K562 (cell line): ENCODE measurements at regions not wholly inside any gene's neighbourhood (a gene's known extent, or its start where the extent isn't known, plus 50 kb on each side); places are given as distances from the start of the nearest gene placed in this dataset.

Experiments
- ATAC-seq: fragments of 200-7000 bp; cut with Tn5 transposase; 3 replicates; pipeline ENCODE4 v1.9.1; 2020; ENCODE audit warnings: moderate library complexity
- BruUV-seq: library from RNA; stranded (reverse); fragments of 400-500 nt; replicated peaks from 2 replicates; lab custom pipeline; 2021; lab: Mats Ljungman, UMichigan
- CTCF ChIA-PET: fragments of 300-600 bp; formaldehyde crosslinking; extraction: SDS; loops from one replicate; lab custom pipeline; 2021; ENCODE audit warnings: low intra/inter-chr PET ratio; lab: Yijun Ruan, JAX
- POLR2A ChIA-PET: fragments of 300-600, 350-650 bp; sonication (Branson Sonifier 250); formaldehyde crosslinking; extraction: SDS; loops from one replicate; lab custom pipeline; 2021; ENCODE audit warnings: antibody characterized with exemption, inconsistent platforms; lab: Yijun Ruan, JAX
- DNase-seq, 4 experiments: peaks; one replicate each; pipeline versions ENCODE4 v3.0.0 to v3.0.0-alpha.2; 2011 to 2018; ENCODE audit warnings: low spot score in 3 of 4, mixed read lengths in 3 of 4; ENCODE audit errors: extremely low read depth in 1 of 4
- FAIRE-seq: peaks from 2 replicates; lab custom pipeline; 2011; peaks lifted over from hg19 to GRCh38; lab: Jason Lieb, UNC
- H2AFZ ChIP-seq: 2 replicates; pipeline ENCODE4 v1.6.0; 2011; ENCODE audit warnings: low read depth, low read length, control low read depth, inconsistent platforms
- H3K27ac ChIP-seq: fragments of 200-600 bp; 3 replicates; pipeline ENCODE4 v1.8.0; 2011; ENCODE audit warnings: low read depth, mild to moderate bottlenecking, control low read depth, inconsistent platforms, low read length, moderate library complexity, mixed read lengths; ENCODE audit errors: extremely low read depth
- H3K27me3 ChIP-seq, 2 experiments: fragments of 300-600 bp in 1 of 2; 2 replicates in 1 of 2; 3 replicates in 1 of 2; pipeline versions ENCODE4 v1.6.0 to v1.8.0; 2011; ENCODE audit warnings: inconsistent platforms in 2 of 2, low read length in 2 of 2, mild to moderate bottlenecking in 1 of 2, mixed read lengths in 1 of 2, moderate library complexity in 1 of 2; ENCODE audit not compliant: control insufficient read depth in 2 of 2, insufficient read depth in 2 of 2
- H3K36me3 ChIP-seq: fragments of 300-600 bp; 3 replicates; pipeline ENCODE4 v1.8.0; 2011; ENCODE audit warnings: mild to moderate bottlenecking, low read length, inconsistent platforms; ENCODE audit not compliant: control insufficient read depth, insufficient read depth
- H3K4me1 ChIP-seq, 2 experiments: fragments of 200-600 bp in 1 of 2; replicated peaks in 1 of 2; 2 replicates in 1 of 2; 3 replicates in 1 of 2; pipeline versions ENCODE4 v1.5.1 to v1.8.0; 2011; ENCODE audit warnings: inconsistent platforms in 2 of 2, low read length in 2 of 2, mild to moderate bottlenecking in 1 of 2, mixed read lengths in 1 of 2, moderate library complexity in 1 of 2; ENCODE audit not compliant: control insufficient read depth in 2 of 2, insufficient read depth in 2 of 2
- H3K4me2 ChIP-seq: 2 replicates; pipeline ENCODE4 v1.6.1; 2011; ENCODE audit warnings: low read length, control low read depth, inconsistent platforms, mixed read lengths; ENCODE audit not compliant: insufficient read depth
- H3K4me3 ChIP-seq: fragments of 200-600 bp; sonication (generic), shearing (Covaris generic); 2 replicates; pipeline ENCODE4 v1.5.1; 2016; ENCODE audit warnings: control low read depth, inconsistent platforms
- H3K79me2 ChIP-seq: fragments of 200-600 bp; 3 replicates; pipeline ENCODE4 v1.8.0; 2011; ENCODE audit warnings: low read length, inconsistent platforms; ENCODE audit not compliant: control insufficient read depth, insufficient read depth
- H3K9ac ChIP-seq, 2 experiments: 2 replicates each; pipeline versions ENCODE4 v1.6.0 to v1.6.1; 2011; ENCODE audit warnings: low read depth in 2 of 2, low read length in 2 of 2, control low read depth in 1 of 2, inconsistent platforms in 1 of 2, mild to moderate bottlenecking in 1 of 2, mixed read lengths in 1 of 2; ENCODE audit not compliant: insufficient read depth in 1 of 2
- H3K9me1 ChIP-seq: one replicate; pipeline ENCODE4 v1.6.0; 2011; ENCODE audit warnings: inconsistent platforms, mild to moderate bottlenecking, low read length, moderate library complexity; ENCODE audit not compliant: control insufficient read depth, insufficient read depth
- H3K9me3 ChIP-seq: replicated peaks from 2 replicates; pipeline ENCODE4 v1.5.1; 2011; ENCODE audit warnings: low read depth, low read length, inconsistent platforms; ENCODE audit not compliant: control insufficient read depth, insufficient read depth
- H4K20me1 ChIP-seq: replicated peaks from 2 replicates; pipeline ENCODE4 v1.6.1; 2011; ENCODE audit warnings: low read length, inconsistent platforms, mixed read lengths; ENCODE audit not compliant: control insufficient read depth, insufficient read depth
- CCAR2 ChIP-seq: fragments of 200-400 bp; formaldehyde crosslinking; IDR thresholded peaks from 2 replicates; pipeline ENCODE4 v1.6.1; 2017; ENCODE audit warnings: mild to moderate bottlenecking, low read depth, low read length
- HLTF ChIP-seq: fragments of 450-650 bp; IDR thresholded peaks from 2 replicates; pipeline ENCODE4 v1.6.1; 2016
- IRF2 ChIP-seq: sonication (generic); formaldehyde crosslinking; IDR thresholded peaks from 2 replicates; pipeline ENCODE4 v1.8.1; 2022; ENCODE audit warnings: mild to moderate bottlenecking, missing genetic modification reagents
- MED1 ChIP-seq: sonication (generic); formaldehyde crosslinking; IDR thresholded peaks from 2 replicates; pipeline ENCODE4 v1.8.1; 2023; ENCODE audit warnings: missing genetic modification reagents, borderline replicate concordance
- MXD1 ChIP-seq: fragments of 250-450 bp; sonication (Bioruptor Pico); IDR thresholded peaks from 2 replicates; pipeline ENCODE4 v1.8.0; 2021; ENCODE audit warnings: borderline replicate concordance, mild to moderate bottlenecking, moderate library complexity; ENCODE audit not compliant: poor library complexity, severe bottlenecking
- PCBP2 ChIP-seq: fragments of 200-400 bp; formaldehyde crosslinking; IDR thresholded peaks from 2 replicates; pipeline ENCODE4 v1.6.1; 2018; ENCODE audit warnings: low read length, low read depth, mild to moderate bottlenecking, moderate library complexity; ENCODE audit not compliant: poor library complexity, severe bottlenecking
- TRIM25 ChIP-seq: fragments of 450-650 bp; IDR thresholded peaks from 2 replicates; pipeline ENCODE4 v1.7.0; 2016; ENCODE audit warnings: borderline replicate concordance
- ZNF584 ChIP-seq: fragments of 200-800 bp; sonication (Bioruptor generic); IDR thresholded peaks from 2 replicates; pipeline ENCODE4 v1.6.1; 2016; ENCODE audit warnings: low read depth, mild to moderate bottlenecking, missing genetic modification characterization, missing compliant biosample characterization
- WGBS: fragments of 100-300 bp; shearing (Covaris generic); methylation state at CpG from one replicate; pipeline ENCODE4 v1.1.6; 2016; ENCODE audit warnings: low coverage, mixed read lengths; ENCODE audit not compliant: insufficient coverage; ENCODE audit errors: missing lambda C conversion rate; 5-methylcytosine and 5-hydroxymethylcytosine counted together
- in situ Hi-C: fragments of 300-500 bp; cut with MboI; formaldehyde crosslinking; loops from 4 replicates; pipeline ENCODE4 v1.15.0; 2018; ENCODE audit warnings: inconsistent platforms, mixed read lengths
- intact Hi-C: fragments of 100-400 bp; cut with micrococcal nuclease; formaldehyde crosslinking; loops from 2 replicates; pipeline ENCODE4 v1.14.2; 2022
- TF ChIP-seq, protein P1 (sequence below): fragments of 450-650 bp; formaldehyde crosslinking; IDR thresholded peaks from 2 replicates; pipeline ENCODE4 v1.4.0; 2020; ENCODE audit warnings: mild to moderate bottlenecking, mixed read lengths
- TF ChIP-seq, protein P2 (sequence below): IDR thresholded peaks from 2 replicates; pipeline ENCODE4 v1.6.1; 2011; ENCODE audit not compliant: insufficient read length; ENCODE audit errors: extremely low read depth

- H3K79me2 ChIP-seq: no peaks in the 10 kb centered on the region
- H2AFZ ChIP-seq: no peak overlapping the region
- in situ Hi-C loops: no loop called here
- no peak overlapping the region for H3K4me3 ChIP-seq
- TF ChIP-seq MXD1 (no peak), IRF2 (no peak), MED1 (CRISPR knock-in tag) (no peak), CCAR2 (no peak), PCBP2 (no peak), ZNF584 (CRISPR knock-in tag) (no peak), TRIM25 (no peak), HLTF (no peak)
- TF ChIP-seq, protein P1, sequence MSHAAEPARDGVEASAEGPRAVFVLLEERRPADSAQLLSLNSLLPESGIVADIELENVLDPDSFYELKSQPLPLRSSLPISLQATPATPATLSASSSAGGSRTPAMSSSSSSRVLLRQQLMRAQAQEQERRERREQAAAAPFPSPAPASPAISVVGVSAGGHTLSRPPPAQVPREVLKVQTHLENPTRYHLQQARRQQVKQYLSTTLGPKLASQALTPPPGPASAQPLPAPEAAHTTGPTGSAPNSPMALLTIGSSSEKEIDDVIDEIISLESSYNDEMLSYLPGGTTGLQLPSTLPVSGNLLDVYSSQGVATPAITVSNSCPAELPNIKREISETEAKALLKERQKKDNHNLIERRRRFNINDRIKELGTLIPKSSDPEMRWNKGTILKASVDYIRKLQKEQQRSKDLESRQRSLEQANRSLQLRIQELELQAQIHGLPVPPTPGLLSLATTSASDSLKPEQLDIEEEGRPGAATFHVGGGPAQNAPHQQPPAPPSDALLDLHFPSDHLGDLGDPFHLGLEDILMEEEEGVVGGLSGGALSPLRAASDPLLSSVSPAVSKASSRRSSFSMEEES (CRISPR knock-in tag): no peak
- TF ChIP-seq, protein P2, sequence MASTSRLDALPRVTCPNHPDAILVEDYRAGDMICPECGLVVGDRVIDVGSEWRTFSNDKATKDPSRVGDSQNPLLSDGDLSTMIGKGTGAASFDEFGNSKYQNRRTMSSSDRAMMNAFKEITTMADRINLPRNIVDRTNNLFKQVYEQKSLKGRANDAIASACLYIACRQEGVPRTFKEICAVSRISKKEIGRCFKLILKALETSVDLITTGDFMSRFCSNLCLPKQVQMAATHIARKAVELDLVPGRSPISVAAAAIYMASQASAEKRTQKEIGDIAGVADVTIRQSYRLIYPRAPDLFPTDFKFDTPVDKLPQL: no peak
- TF ChIP-seq, all 486 proteins: peak for 0
- Histone ChIP-seq H3K9me1 (no peaks in the 10 kb centered on the region), H3K36me3 (no peaks in the 10 kb centered on the region), H3K4me2 (no peak overlapping the region), H4K20me1 (no peaks in the 10 kb centered on the region), H3K9ac (no peak overlapping the region), H3K27ac (no peak overlapping the region), H3K4me1 (no peaks in the 10 kb centered on the region), H3K9me3 (no peaks in the 10 kb centered on the region), H3K27me3 (no peaks in the 10 kb centered on the region)
- FAIRE-seq (no peak), ATAC-seq (no peak), DNase-seq (no peak)
- 0% methylated on average over 2 of the region's 2 CpGs for WGBS
- intact Hi-C loops: no loop called here
- ChIA-PET POLR2A (interaction anchor here (1.6 kb wide), 1 partner anchor 9 kb away, joined by 5 read pairs; no protein-coding TSS in a partner anchor), CTCF (no interaction called here)
- no TSS peak for BruUV-seq
These were observed 249.8 kb downstream of the BCL11A start for GRCh38 chr2:60303680-60304079.
